ENCODE measurements at regions not wholly inside any gene's neighbourhood (a gene's known extent, or its start where the extent isn't known, plus 50 kb on each side); places are given as distances from the start of the nearest gene placed in this dataset.

DNA sequence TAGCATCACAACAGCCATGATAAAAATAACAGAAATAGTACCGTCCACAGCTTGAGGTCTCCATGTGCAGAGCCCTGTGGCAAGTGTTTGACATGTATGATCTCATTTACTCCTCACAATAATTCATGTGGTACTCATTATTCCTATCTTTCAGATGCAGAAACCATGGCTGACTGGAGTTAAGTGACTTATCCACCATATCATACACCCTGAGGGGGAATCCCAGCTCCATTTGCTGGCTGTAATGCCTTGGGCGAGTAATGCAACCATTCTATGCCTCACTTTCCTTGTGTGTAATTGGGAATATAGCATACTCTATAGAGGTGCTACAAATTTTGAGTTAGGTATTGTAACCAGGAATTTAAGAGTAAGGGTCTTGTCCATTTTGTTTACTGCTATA lies 347.0 kb upstream of the CLINT1 start:
- intact Hi-C loops (cut with DNase I; ENCODE audit: low total_unique reads), result no loop called here
- DNase-seq (ENCODE audit: low spot score in 2 of 2), result no peak
- no peak overlapping the region for H3K4me3 ChIP-seq (ENCODE audit: low read depth, poor library complexity, severe bottlenecking)
- WGBS, 2 donors, result 93 to 94% methylated on average over 2 of the region's 2 CpGs
- TF ChIP-seq POLR2A (IDR thresholded peaks at IDR 0.05), result no peak
- TF ChIP-seq, protein P1, sequence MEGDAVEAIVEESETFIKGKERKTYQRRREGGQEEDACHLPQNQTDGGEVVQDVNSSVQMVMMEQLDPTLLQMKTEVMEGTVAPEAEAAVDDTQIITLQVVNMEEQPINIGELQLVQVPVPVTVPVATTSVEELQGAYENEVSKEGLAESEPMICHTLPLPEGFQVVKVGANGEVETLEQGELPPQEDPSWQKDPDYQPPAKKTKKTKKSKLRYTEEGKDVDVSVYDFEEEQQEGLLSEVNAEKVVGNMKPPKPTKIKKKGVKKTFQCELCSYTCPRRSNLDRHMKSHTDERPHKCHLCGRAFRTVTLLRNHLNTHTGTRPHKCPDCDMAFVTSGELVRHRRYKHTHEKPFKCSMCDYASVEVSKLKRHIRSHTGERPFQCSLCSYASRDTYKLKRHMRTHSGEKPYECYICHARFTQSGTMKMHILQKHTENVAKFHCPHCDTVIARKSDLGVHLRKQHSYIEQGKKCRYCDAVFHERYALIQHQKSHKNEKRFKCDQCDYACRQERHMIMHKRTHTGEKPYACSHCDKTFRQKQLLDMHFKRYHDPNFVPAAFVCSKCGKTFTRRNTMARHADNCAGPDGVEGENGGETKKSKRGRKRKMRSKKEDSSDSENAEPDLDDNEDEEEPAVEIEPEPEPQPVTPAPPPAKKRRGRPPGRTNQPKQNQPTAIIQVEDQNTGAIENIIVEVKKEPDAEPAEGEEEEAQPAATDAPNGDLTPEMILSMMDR (IDR thresholded peaks at IDR 0.05), result no peak

DNA sequence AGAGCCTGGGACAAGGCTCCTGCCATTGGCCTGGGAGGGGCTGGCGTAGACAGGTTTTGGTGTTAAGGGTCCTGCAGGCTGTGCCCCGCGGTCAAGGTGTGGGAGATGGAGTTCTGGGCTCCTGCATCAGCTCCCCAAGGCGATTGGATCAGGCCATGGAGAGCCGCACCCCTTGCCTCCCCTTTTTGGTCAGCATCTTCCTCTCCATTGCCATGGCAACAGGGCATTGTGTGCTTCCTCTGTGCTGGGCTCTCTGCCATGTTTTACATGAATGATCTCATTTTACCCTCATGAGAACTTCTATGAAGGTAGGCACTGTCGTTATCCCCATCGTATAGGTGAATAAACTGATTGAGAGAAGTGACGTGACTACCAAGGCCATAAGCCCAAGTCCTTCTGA lies 344.3 kb upstream of the CLINT1 start:
- 84 to 87% methylated on average over 8 of the region's 8 CpGs for WGBS, 2 donors
- H3K4me3 ChIP-seq (ENCODE audit: low read depth, poor library complexity, severe bottlenecking), result no peak overlapping the region
- no peak for DNase-seq (ENCODE audit: low spot score in 2 of 2)
- intact Hi-C loops (cut with DNase I; ENCODE audit: low total_unique reads), result no loop called here
- TF ChIP-seq POLR2A (IDR thresholded peaks at IDR 0.05), result no peak
- TF ChIP-seq, protein P1 (IDR thresholded peaks at IDR 0.05), result no peak

DNA sequence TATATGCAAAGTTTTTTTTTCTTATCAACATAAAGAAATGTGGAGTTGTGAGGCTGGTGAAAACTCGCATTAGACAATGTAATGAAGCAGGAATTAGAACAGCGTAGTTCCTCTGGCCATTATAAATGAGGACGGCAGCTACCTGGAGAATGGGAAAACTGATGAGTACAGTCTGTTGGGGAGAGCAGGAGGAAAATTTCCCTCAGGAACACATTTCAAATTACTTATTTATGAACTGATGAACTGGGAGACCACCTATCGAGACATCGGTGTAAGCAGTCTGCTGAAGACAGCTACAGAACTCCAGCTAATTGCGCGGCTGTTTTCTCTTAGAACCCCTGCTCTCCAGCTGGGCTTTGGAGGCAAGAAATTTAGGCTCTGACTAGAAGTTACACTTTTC lies 343.9 kb upstream of the CLINT1 start:
- no peak for DNase-seq (ENCODE audit: low spot score in 2 of 2)
- 89 to 90% methylated on average over 7 of the region's 7 CpGs for WGBS, 2 donors
- intact Hi-C loops (cut with DNase I; ENCODE audit: low total_unique reads), result no loop called here
- TF ChIP-seq POLR2A (IDR thresholded peaks at IDR 0.05), result no peak
- TF ChIP-seq, protein P1 (IDR thresholded peaks at IDR 0.05), result no peak
- no peak overlapping the region for H3K4me3 ChIP-seq (ENCODE audit: low read depth, poor library complexity, severe bottlenecking)

DNA sequence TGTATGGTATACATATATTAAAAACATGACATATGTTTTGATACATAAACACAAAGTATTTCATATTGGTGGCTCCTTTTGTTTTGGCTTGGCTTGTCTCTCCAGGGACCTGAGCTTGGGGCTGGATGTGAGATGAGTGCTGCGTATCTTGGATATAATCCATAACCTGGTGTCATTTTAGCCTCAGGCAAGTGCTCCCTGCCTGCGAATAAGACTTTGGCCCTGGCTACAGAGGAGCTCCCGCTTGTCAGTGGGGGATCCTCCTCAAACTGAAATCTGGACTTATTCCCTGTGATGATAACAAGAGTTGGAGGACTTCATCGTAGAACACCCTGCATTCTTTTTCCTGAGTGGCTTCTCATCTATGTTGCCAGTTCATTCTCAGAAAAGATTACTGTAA lies 341.7 kb upstream of the CLINT1 start:
- TF ChIP-seq POLR2A (IDR thresholded peaks at IDR 0.05), result no peak
- TF ChIP-seq, protein P1 (IDR thresholded peaks at IDR 0.05), result no peak
- DNase-seq (ENCODE audit: low spot score in 2 of 2), result no peak
- 32 to 34% methylated on average over 4 of the region's 4 CpGs for WGBS, 2 donors
- no peak overlapping the region for H3K4me3 ChIP-seq (ENCODE audit: low read depth, poor library complexity, severe bottlenecking)
- intact Hi-C loops (cut with DNase I; ENCODE audit: low total_unique reads), result no loop called here

DNA sequence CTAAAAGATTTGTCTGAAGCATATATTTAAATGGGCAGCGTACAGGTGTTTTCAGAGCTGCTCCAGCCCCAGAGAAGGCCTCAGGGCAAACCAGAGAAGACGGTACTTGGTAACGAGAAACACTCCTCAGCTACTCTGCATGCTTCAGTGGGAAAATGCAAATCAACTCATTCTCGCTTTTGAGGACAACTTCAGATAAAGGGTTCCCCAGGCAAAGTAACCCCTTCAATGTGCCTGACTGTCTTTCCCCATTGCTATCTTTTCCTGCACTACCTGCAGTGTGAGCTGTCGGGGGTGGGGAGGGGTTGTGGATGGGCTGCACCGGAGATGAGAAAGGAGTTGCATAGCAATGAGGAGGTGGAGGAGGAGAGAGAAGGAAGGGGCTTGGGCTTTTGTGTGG lies 339.7 kb upstream of the CLINT1 start:
- no peak overlapping the region for H3K4me3 ChIP-seq (ENCODE audit: low read depth, poor library complexity, severe bottlenecking)
- intact Hi-C loops (cut with DNase I; ENCODE audit: low total_unique reads), result no loop called here
- DNase-seq (ENCODE audit: low spot score in 2 of 2), result no peak
- no peak for TF ChIP-seq POLR2A (IDR thresholded peaks at IDR 0.05)
- TF ChIP-seq, protein P1 (IDR thresholded peaks at IDR 0.05), result no peak
- 69 to 74% methylated on average over 6 of the region's 6 CpGs for WGBS, 2 donors

DNA sequence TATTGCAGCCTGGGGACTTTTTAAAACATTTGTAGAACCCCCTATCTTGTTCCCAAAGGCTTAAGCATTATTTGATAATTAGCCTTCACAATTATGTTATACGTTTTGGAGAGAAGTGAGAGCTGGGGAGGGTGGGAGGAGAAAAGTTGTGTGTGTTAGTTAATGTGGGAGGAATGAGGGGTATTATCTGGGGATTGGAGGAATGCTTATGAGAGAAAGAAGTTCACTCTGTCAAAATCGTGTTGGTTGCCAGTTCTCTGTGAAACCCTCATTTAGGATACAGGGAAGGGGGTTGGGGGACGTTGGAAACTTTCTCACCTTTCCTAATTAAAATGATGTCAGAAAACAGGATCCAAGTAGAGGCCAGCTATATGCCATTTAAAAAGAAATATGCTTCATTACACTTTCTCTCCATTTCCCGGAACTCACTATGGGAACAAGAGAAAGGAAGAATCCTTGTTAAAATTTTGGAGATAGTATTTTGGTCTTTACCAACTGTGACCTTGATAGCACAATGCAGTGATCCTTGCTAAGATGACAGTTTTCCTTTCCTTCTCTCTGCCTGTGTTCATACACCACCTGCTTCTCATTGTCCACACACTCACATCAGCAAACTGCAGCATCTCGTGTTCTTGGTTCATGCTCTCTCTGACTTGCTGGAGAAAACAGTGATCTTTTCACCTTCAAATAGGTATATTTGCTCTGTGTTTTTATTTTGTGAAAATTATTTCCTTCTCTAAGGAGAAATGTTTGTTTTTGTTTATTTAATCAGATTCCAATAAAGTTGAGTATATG lies 336.7 kb upstream of the CLINT1 start:
- WGBS, 2 donors, result 67 to 73% methylated on average over 5 of the region's 5 CpGs
- TF ChIP-seq, protein P1 (IDR thresholded peaks at IDR 0.05), result no peak
- TF ChIP-seq POLR2A (IDR thresholded peaks at IDR 0.05), result no peak
- intact Hi-C loops (cut with DNase I; ENCODE audit: low total_unique reads), result no loop called here
- H3K4me3 ChIP-seq (ENCODE audit: low read depth, poor library complexity, severe bottlenecking), result no peak overlapping the region
- DNase-seq (ENCODE audit: low spot score in 2 of 2), result no peak

Measured in lower leg skin (tissue), 4 donors.